GM13977 (cell line): ENCODE measurements at regions not wholly inside any gene's neighbourhood (a gene's known extent, or its start where the extent isn't known, plus 50 kb on each side); places are given as distances from the start of the nearest gene placed in this dataset.

Experiments used
- DNase-seq: peaks from one replicate; pipeline ENCODE4 v3.0.0; 2012; ENCODE audit warnings: low spot score
- CTCF ChIP-seq: IDR thresholded peaks from 2 replicates; pipeline ENCODE4 v1.5.1; 2012; ENCODE audit warnings: mild to moderate bottlenecking, control low read depth; ENCODE audit not compliant: insufficient read depth; ENCODE audit errors: extremely low read depth, missing control alignments
- in situ Hi-C: fragments of 300-500 bp; cut with MboI; formaldehyde crosslinking; loops from one replicate; pipeline ENCODE4 v1.12.0; 2022; ENCODE audit warnings: low sequenced_read_pairs, low pct_unique_long_range_greater_than_20kb, mixed read lengths, inconsistent platforms; ENCODE audit not compliant: unreplicated experiment

GRCh38 chr9:106626936-106627335 lies 236.0 kb upstream of the ZNF462 start:
- no peak for DNase-seq
- in situ Hi-C loops = no loop called here
- no peak for TF ChIP-seq CTCF

- in situ Hi-C loops = no loop called here
- no peak for TF ChIP-seq CTCF
These were observed 230.3 kb upstream of the ZNF462 start for GRCh38 chr9:106632621-106633020.

GRCh38 chr9:106634183-106634582 lies 228.8 kb upstream of the ZNF462 start:
- in situ Hi-C loops = no loop called here
- no peak for DNase-seq
- no peak for TF ChIP-seq CTCF

More at GRCh38 chr9:106632621-106633020, 230.3 kb upstream of the ZNF462 start:
- no peak for DNase-seq

GRCh38 chr9:106634641-106635040 lies 228.3 kb upstream of the ZNF462 start:
- in situ Hi-C loops = no loop called here
- no peak for TF ChIP-seq CTCF
- DNase-seq = no peak

GRCh38 chr9:106637486-106637885 lies 225.5 kb upstream of the ZNF462 start:
- in situ Hi-C loops = no loop called here
- DNase-seq = no peak
- no peak for TF ChIP-seq CTCF

GRCh38 chr9:106639873-106640568 lies 222.9 kb upstream of the ZNF462 start:
- in situ Hi-C loops = no loop called here
- no peak for TF ChIP-seq CTCF
- DNase-seq = no peak
